GM23338 (cell line): ENCODE measurements at regions not wholly inside any gene's neighbourhood (a gene's known extent, or its start where the extent isn't known, plus 50 kb on each side); places are given as distances from the start of the nearest gene placed in this dataset.

ENCODE experiments used
- ATAC-seq: fragments of 200-7000 bp; cut with Tn5 transposase; 3 replicates; pipeline ENCODE4 v1.9.1; 2020
- DNase-seq: peaks from one replicate; pipeline ENCODE4 v3.0.0-alpha.2; 2015; ENCODE audit warnings: low spot score
- H2AFZ ChIP-seq: fragments of 200-600 bp; sonication (generic); 2 replicates; pipeline ENCODE4 v1.8.0; 2016; ENCODE audit warnings: antibody characterized with exemption, mild to moderate bottlenecking, moderate library complexity
- H3F3A ChIP-seq: fragments of 200-600 bp; sonication (generic); replicated peaks from 2 replicates; pipeline ENCODE4 v1.8.0; 2017; ENCODE audit warnings: antibody characterized with exemption, mixed run types, low read depth
- H3K27ac ChIP-seq: fragments of 200-600 bp; sonication (generic); 2 replicates; pipeline ENCODE4 v1.6.1; 2016; ENCODE audit warnings: low read depth
- H3K27me3 ChIP-seq: fragments of 200-600 bp; sonication (generic); 2 replicates; pipeline ENCODE4 v1.8.0; 2016; ENCODE audit warnings: mild to moderate bottlenecking, mixed run types, moderate library complexity; ENCODE audit not compliant: insufficient read depth
- H3K36me3 ChIP-seq: fragments of 200-600 bp; sonication (generic); 2 replicates; pipeline ENCODE4 v1.8.0; 2016; ENCODE audit warnings: mild to moderate bottlenecking; ENCODE audit not compliant: insufficient read depth
- H3K4me1 ChIP-seq: fragments of 200-600 bp; sonication (generic); 2 replicates; pipeline ENCODE4 v1.8.0; 2016; ENCODE audit warnings: mild to moderate bottlenecking, moderate library complexity; ENCODE audit not compliant: insufficient read depth
- H3K4me2 ChIP-seq: fragments of 200-600 bp; sonication (generic); 2 replicates; pipeline ENCODE4 v1.7.1; 2017; ENCODE audit warnings: mixed run types
- H3K4me3 ChIP-seq: fragments of 200-600 bp; sonication (generic); 2 replicates; pipeline ENCODE4 v1.6.1; 2016; ENCODE audit warnings: mixed run types
- H3K79me2 ChIP-seq: fragments of 200-600 bp; sonication (generic); replicated peaks from 2 replicates; pipeline ENCODE4 v1.8.0; 2017; ENCODE audit warnings: mild to moderate bottlenecking; ENCODE audit not compliant: insufficient read depth
- H3K9me2 ChIP-seq: fragments of 200-600 bp; sonication (generic); 2 replicates; pipeline ENCODE4 v1.8.0; 2017; ENCODE audit not compliant: insufficient read depth
- H4K20me1 ChIP-seq: fragments of 200-600 bp; sonication (generic); replicated peaks from 2 replicates; pipeline ENCODE4 v1.8.0; 2017; ENCODE audit warnings: mild to moderate bottlenecking; ENCODE audit not compliant: insufficient read depth
- H3K27ac Mint-ChIP-seq: 2 replicates; pipeline ENCODE4 v1.8.0; 2020; ENCODE audit warnings: inconsistent platforms, mild to moderate bottlenecking, moderate library complexity, mixed read lengths
- H3K27me3 Mint-ChIP-seq: 3 replicates; pipeline ENCODE4 v1.8.0; 2022; ENCODE audit warnings: low read depth, mild to moderate bottlenecking, moderate library complexity, mixed read lengths, inconsistent platforms; ENCODE audit not compliant: insufficient read depth, poor library complexity
- H3K36me3 Mint-ChIP-seq: 3 replicates; pipeline ENCODE4 v1.8.0; 2021; ENCODE audit warnings: low read depth, mild to moderate bottlenecking, inconsistent platforms, moderate library complexity, mixed read lengths
- H3K4me1 Mint-ChIP-seq: 3 replicates; pipeline ENCODE4 v1.8.0; 2020; ENCODE audit warnings: mild to moderate bottlenecking, inconsistent platforms, mixed read lengths
- H3K4me3 Mint-ChIP-seq: 3 replicates; pipeline ENCODE4 v1.8.0; 2021; ENCODE audit warnings: moderate library complexity, mild to moderate bottlenecking, inconsistent platforms, mixed read lengths
- H3K9me3 Mint-ChIP-seq: 3 replicates; pipeline ENCODE4 v1.8.0; 2020; ENCODE audit warnings: moderate library complexity, mild to moderate bottlenecking, inconsistent platforms, mixed read lengths
- CREB1 ChIP-seq: fragments of 250-450 bp; sonication (Bioruptor Pico); IDR thresholded peaks from 2 replicates; pipeline ENCODE4 v1.5.0; 2020; ENCODE audit warnings: low read depth, mild to moderate bottlenecking, moderate library complexity
- CTCF ChIP-seq, 2 experiments: fragments of 200-600 bp in 1 of 2; sonication (generic) in 1 of 2; conservative IDR thresholded peaks; 2 replicates each; pipeline versions ENCODE4 v1.5.1 to v1.6.1; 2016 to 2017; ENCODE audit warnings: antibody characterized with exemption in 2 of 2, low read depth in 2 of 2, mild to moderate bottlenecking in 2 of 2, moderate library complexity in 1 of 2
- EZH2 ChIP-seq: fragments of 200-600 bp; sonication (generic); IDR thresholded peaks from one replicate; pipeline ENCODE4 v1.8.0; 2017; ENCODE audit warnings: antibody characterized with exemption, mild to moderate bottlenecking, low read depth; ENCODE audit not compliant: unreplicated experiment
- EZH2phosphoT487 ChIP-seq: fragments of 200-600 bp; sonication (generic); IDR thresholded peaks from one replicate; pipeline ENCODE4 v1.8.1; 2018; ENCODE audit warnings: antibody characterized with exemption; ENCODE audit not compliant: unreplicated experiment
- JUNB ChIP-seq: IDR thresholded peaks from one replicate; pipeline ENCODE4 v1.6.1; 2016; ENCODE audit warnings: antibody characterized with exemption; ENCODE audit not compliant: unreplicated experiment
- NANOG ChIP-seq: IDR thresholded peaks from 2 replicates; pipeline ENCODE4 v1.6.1; 2016; ENCODE audit warnings: antibody characterized with exemption, borderline replicate concordance
- POLR2AphosphoS5 ChIP-seq: IDR thresholded peaks from 2 replicates; pipeline ENCODE4 v1.6.1; 2016; ENCODE audit warnings: antibody characterized with exemption, low read depth
- REST ChIP-seq: IDR thresholded peaks from one replicate; pipeline ENCODE4 v1.6.1; 2018; ENCODE audit warnings: antibody characterized with exemption; ENCODE audit not compliant: unreplicated experiment
- STAT1 ChIP-seq: IDR thresholded peaks from one replicate; pipeline ENCODE4 v1.6.1; 2016; ENCODE audit warnings: antibody characterized with exemption; ENCODE audit not compliant: unreplicated experiment
- ZNF114 ChIP-seq: fragments of 250-450 bp; sonication (Bioruptor Pico); IDR thresholded peaks from 2 replicates; pipeline ENCODE4 v1.5.0; 2020; ENCODE audit warnings: mild to moderate bottlenecking, moderate library complexity
- ZNF331 ChIP-seq: fragments of 250-450 bp; sonication (Bioruptor Pico); IDR thresholded peaks from 2 replicates; pipeline ENCODE4 v1.5.0; 2020; ENCODE audit warnings: low read depth, mild to moderate bottlenecking, moderate library complexity
- TF ChIP-seq, protein P1 (sequence below): IDR thresholded peaks from 2 replicates; pipeline ENCODE4 v1.6.1; 2016; ENCODE audit warnings: antibody characterized with exemption
- TF ChIP-seq, protein P2 (sequence below): fragments of 250-450 bp; sonication (Bioruptor Pico); IDR thresholded peaks from 2 replicates; pipeline ENCODE4 v1.5.0; 2020; ENCODE audit warnings: mild to moderate bottlenecking, moderate library complexity

DNA sequence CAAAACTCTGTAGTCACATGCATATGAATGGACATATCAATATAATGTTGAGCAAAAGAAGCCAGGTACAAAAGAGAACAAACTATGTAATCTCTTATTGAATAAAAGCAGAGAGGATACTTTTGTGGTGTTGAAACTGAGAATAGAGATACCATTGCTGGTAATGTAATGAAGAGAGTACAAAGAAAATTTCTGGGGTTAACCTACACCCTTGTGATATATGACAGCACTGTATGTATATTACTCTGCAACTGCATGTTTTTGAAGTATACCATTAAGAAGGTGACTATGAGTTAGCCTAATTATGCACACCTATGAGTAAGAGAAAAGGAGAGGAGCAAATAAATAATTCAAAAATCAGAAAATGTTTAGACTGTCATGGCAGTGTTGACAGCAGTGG is 268.8 kb upstream of the DEFB112 start:
- TF ChIP-seq, protein P1, sequence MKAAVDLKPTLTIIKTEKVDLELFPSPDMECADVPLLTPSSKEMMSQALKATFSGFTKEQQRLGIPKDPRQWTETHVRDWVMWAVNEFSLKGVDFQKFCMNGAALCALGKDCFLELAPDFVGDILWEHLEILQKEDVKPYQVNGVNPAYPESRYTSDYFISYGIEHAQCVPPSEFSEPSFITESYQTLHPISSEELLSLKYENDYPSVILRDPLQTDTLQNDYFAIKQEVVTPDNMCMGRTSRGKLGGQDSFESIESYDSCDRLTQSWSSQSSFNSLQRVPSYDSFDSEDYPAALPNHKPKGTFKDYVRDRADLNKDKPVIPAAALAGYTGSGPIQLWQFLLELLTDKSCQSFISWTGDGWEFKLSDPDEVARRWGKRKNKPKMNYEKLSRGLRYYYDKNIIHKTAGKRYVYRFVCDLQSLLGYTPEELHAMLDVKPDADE, result no peak
- no peak for TF ChIP-seq CREB1 (CRISPR knock-in tag)
- no peak for TF ChIP-seq ZNF331 (CRISPR knock-in tag)
- no peak for TF ChIP-seq JUNB
- TF ChIP-seq, protein P2, sequence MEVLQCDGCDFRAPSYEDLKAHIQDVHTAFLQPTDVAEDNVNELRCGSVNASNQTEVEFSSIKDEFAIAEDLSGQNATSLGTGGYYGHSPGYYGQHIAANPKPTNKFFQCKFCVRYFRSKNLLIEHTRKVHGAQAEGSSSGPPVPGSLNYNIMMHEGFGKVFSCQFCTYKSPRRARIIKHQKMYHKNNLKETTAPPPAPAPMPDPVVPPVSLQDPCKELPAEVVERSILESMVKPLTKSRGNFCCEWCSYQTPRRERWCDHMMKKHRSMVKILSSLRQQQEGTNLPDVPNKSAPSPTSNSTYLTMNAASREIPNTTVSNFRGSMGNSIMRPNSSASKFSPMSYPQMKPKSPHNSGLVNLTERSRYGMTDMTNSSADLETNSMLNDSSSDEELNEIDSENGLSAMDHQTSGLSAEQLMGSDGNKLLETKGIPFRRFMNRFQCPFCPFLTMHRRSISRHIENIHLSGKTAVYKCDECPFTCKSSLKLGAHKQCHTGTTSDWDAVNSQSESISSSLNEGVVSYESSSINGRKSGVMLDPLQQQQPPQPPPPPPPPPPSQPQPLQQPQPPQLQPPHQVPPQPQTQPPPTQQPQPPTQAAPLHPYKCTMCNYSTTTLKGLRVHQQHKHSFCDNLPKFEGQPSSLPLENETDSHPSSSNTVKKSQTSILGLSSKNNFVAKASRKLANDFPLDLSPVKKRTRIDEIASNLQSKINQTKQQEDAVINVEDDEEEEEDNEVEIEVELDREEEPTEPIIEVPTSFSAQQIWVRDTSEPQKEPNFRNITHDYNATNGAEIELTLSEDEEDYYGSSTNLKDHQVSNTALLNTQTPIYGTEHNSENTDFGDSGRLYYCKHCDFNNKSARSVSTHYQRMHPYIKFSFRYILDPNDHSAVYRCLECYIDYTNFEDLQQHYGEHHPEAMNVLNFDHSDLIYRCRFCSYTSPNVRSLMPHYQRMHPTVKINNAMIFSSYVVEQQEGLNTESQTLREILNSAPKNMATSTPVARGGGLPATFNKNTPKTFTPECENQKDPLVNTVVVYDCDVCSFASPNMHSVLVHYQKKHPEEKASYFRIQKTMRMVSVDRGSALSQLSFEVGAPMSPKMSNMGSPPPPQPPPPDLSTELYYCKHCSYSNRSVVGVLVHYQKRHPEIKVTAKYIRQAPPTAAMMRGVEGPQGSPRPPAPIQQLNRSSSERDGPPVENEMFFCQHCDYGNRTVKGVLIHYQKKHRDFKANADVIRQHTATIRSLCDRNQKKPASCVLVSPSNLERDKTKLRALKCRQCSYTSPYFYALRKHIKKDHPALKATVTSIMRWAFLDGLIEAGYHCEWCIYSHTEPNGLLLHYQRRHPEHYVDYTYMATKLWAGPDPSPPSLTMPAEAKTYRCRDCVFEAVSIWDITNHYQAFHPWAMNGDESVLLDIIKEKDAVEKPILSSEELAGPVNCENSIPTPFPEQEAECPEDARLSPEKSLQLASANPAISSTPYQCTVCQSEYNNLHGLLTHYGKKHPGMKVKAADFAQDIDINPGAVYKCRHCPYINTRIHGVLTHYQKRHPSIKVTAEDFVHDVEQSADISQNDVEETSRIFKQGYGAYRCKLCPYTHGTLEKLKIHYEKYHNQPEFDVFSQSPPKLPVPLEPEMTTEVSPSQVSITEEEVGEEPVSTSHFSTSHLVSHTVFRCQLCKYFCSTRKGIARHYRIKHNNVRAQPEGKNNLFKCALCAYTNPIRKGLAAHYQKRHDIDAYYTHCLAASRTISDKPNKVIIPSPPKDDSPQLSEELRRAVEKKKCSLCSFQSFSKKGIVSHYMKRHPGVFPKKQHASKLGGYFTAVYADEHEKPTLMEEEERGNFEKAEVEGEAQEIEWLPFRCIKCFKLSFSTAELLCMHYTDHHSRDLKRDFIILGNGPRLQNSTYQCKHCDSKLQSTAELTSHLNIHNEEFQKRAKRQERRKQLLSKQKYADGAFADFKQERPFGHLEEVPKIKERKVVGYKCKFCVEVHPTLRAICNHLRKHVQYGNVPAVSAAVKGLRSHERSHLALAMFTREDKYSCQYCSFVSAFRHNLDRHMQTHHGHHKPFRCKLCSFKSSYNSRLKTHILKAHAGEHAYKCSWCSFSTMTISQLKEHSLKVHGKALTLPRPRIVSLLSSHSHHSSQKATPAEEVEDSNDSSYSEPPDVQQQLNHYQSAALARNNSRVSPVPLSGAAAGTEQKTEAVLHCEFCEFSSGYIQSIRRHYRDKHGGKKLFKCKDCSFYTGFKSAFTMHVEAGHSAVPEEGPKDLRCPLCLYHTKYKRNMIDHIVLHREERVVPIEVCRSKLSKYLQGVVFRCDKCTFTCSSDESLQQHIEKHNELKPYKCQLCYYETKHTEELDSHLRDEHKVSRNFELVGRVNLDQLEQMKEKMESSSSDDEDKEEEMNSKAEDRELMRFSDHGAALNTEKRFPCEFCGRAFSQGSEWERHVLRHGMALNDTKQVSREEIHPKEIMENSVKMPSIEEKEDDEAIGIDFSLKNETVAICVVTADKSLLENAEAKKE (CRISPR knock-in tag), result no peak
- TF ChIP-seq EZH2phosphoT487, result no peak
- TF ChIP-seq EZH2, result no peak
- TF ChIP-seq REST, result no peak
- TF ChIP-seq NANOG, result no peak
- TF ChIP-seq POLR2AphosphoS5, result no peak
- TF ChIP-seq STAT1, result no peak
- no peak for TF ChIP-seq ZNF114
- TF ChIP-seq CTCF (conservative IDR thresholded peaks at IDR 0.05; ENCODE audit: low read depth in 2 of 2), result no peak
- ATAC-seq, result no peak
- H3K27ac Mint-ChIP-seq, result no peak overlapping the region

More for the DNA sequence above, 268.8 kb upstream of the DEFB112 start:
- H3K9me2 ChIP-seq, result no peaks in the 10 kb centered on the region
- Mint-ChIP-seq H3K36me3 (no peaks in the 10 kb centered on the region), H3K9me3 (peaks cover 2% of the 10 kb centered on the region), H3K4me3 (no peak overlapping the region), H3K27me3 (no peaks in the 10 kb centered on the region), H3K4me1 (no peaks in the 10 kb centered on the region)
- no peak for DNase-seq
- H4K20me1 ChIP-seq, result no peaks in the 10 kb centered on the region
- H3K4me2 ChIP-seq, result no peak overlapping the region
- no peaks in the 10 kb centered on the region for H3K27me3 ChIP-seq
- no peak overlapping the region for H3K4me3 ChIP-seq
- no peak overlapping the region for H3K27ac ChIP-seq
- H2AFZ ChIP-seq, result no peak overlapping the region
- no peaks in the 10 kb centered on the region for H3F3A ChIP-seq
- no peaks in the 10 kb centered on the region for H3K79me2 ChIP-seq
- no peaks in the 10 kb centered on the region for H3K36me3 ChIP-seq
- H3K4me1 ChIP-seq, result no peaks in the 10 kb centered on the region
